HepG2 (cell line): ENCODE measurements at regions not wholly inside any gene's neighbourhood (a gene's known extent, or its start where the extent isn't known, plus 50 kb on each side); places are given as distances from the start of the nearest gene placed in this dataset.

Experiments
- ATAC-seq: fragments of 200-7000 bp; cut with Tn5 transposase; 3 replicates; pipeline ENCODE4 v1.9.1; 2020; ENCODE audit warnings: mild to moderate bottlenecking, moderate library complexity
- BruUV-seq: library from RNA; stranded (reverse); fragments of 400-500 nt; replicated peaks from 2 replicates; lab custom pipeline; 2021; lab: Mats Ljungman, UMichigan
- CTCF ChIA-PET: fragments of 300-600 bp; formaldehyde crosslinking; extraction: SDS; loops from one replicate; lab custom pipeline; 2021; ENCODE audit warnings: low total read pairs, inconsistent platforms, low intra/inter-chr PET ratio; lab: Yijun Ruan, JAX
- POLR2A ChIA-PET: fragments of 350-600 bp; sonication (Branson Sonifier 250); formaldehyde crosslinking; loops from one replicate; lab custom pipeline; 2020; ENCODE audit warnings: antibody characterized with exemption, inconsistent platforms; lab: Yijun Ruan, JAX
- DNase-seq: peaks from one replicate; pipeline ENCODE4 v3.0.0-alpha.2; 2015; ENCODE audit warnings: low spot score
- FAIRE-seq: peaks from 3 replicates; lab custom pipeline; 2011; peaks lifted over from hg19 to GRCh38; lab: Jason Lieb, UNC
- H2AFZ ChIP-seq: one replicate; pipeline ENCODE4 v1.6.1; 2011; ENCODE audit warnings: low read length, inconsistent platforms
- H3K27ac ChIP-seq: fragments of 300-600 bp; 3 replicates; pipeline ENCODE4 v1.8.0; 2011; ENCODE audit warnings: mixed run types, mild to moderate bottlenecking, mixed read lengths, low read length, inconsistent platforms; ENCODE audit not compliant: insufficient read depth; ENCODE audit errors: extremely low read length
- H3K27me3 ChIP-seq, 2 experiments: fragments of 200-600 bp in 1 of 2; 2 replicates in 1 of 2; 3 replicates in 1 of 2; pipeline versions ENCODE4 v1.6.0 to v1.8.0; 2011; ENCODE audit warnings: low read length in 2 of 2, mild to moderate bottlenecking in 2 of 2, moderate library complexity in 2 of 2, inconsistent platforms in 1 of 2; ENCODE audit not compliant: insufficient read depth in 2 of 2, control insufficient read depth in 1 of 2
- H3K36me3 ChIP-seq, 2 experiments: fragments of 200-600 bp in 1 of 2; replicated peaks in 1 of 2; 2 replicates in 1 of 2; 3 replicates in 1 of 2; pipeline versions ENCODE4 v1.5.1 to v1.8.0; 2011; ENCODE audit warnings: low read length in 2 of 2, inconsistent platforms in 1 of 2; ENCODE audit not compliant: insufficient read depth in 2 of 2, control insufficient read depth in 1 of 2
- H3K4me1 ChIP-seq: 2 replicates; pipeline ENCODE4 v1.5.1; 2012; ENCODE audit warnings: low read length, inconsistent platforms; ENCODE audit not compliant: insufficient read depth
- H3K4me2 ChIP-seq: 2 replicates; pipeline ENCODE4 v1.6.0; 2011; ENCODE audit warnings: low read depth, low read length, inconsistent platforms
- H3K4me3 ChIP-seq, 3 experiments: fragments of 200-600 bp in 1 of 3; sonication (generic), shearing (Covaris generic) in 1 of 3; replicated peaks in 1 of 3; 2 replicates each; pipeline ENCODE4 v1.5.1; 2011 to 2016; ENCODE audit warnings: low read length in 3 of 3, inconsistent platforms in 2 of 3, low read depth in 2 of 3, mild to moderate bottlenecking in 2 of 3, control low read depth in 1 of 3, mixed read lengths in 1 of 3; ENCODE audit not compliant: insufficient read depth in 1 of 3
- H3K79me2 ChIP-seq: one replicate; pipeline ENCODE4 v1.6.1; 2011; ENCODE audit warnings: low read length, inconsistent platforms; ENCODE audit not compliant: insufficient read depth
- H3K9ac ChIP-seq: 2 replicates; pipeline ENCODE4 v1.6.0; 2011; ENCODE audit warnings: mild to moderate bottlenecking, low read depth, low read length, inconsistent platforms; ENCODE audit not compliant: insufficient read depth
- H3K9me3 ChIP-seq: 2 replicates; pipeline ENCODE4 v1.5.1; 2012; ENCODE audit warnings: mild to moderate bottlenecking, low read length
- H4K20me1 ChIP-seq: 2 replicates; pipeline ENCODE4 v1.6.0; 2011; ENCODE audit warnings: inconsistent platforms, mild to moderate bottlenecking, low read length, moderate library complexity; ENCODE audit not compliant: insufficient read depth
- ARHGAP35 ChIP-seq: sonication (generic); formaldehyde crosslinking; IDR thresholded peaks from 2 replicates; pipeline ENCODE4 v1.9.0; 2022; ENCODE audit warnings: mild to moderate bottlenecking, inconsistent platforms, moderate library complexity, missing genetic modification reagents, borderline replicate concordance
- IRF9 ChIP-seq: sonication (generic); formaldehyde crosslinking; IDR thresholded peaks from 2 replicates; pipeline ENCODE4 v1.8.0; 2022; ENCODE audit warnings: missing genetic modification reagents, mild to moderate bottlenecking, borderline replicate concordance
- ISX ChIP-seq: sonication (generic); formaldehyde crosslinking; conservative IDR thresholded peaks from 2 replicates; pipeline ENCODE4 v1.5.0; 2020; ENCODE audit warnings: missing genetic modification reagents
- MEF2D ChIP-seq: sonication (generic); formaldehyde crosslinking; IDR thresholded peaks from 2 replicates; pipeline ENCODE4 v1.5.1; 2020; ENCODE audit warnings: mild to moderate bottlenecking, missing genetic modification reagents
- POGZ ChIP-seq: sonication (generic); formaldehyde crosslinking; IDR thresholded peaks from 2 replicates; pipeline ENCODE4 v1.4.0; 2020; ENCODE audit warnings: mild to moderate bottlenecking, missing genetic modification reagents
- PRMT3 ChIP-seq: sonication (generic); formaldehyde crosslinking; IDR thresholded peaks from 2 replicates; pipeline ENCODE4 v1.8.1; 2022; ENCODE audit warnings: low read depth, mild to moderate bottlenecking, moderate library complexity, missing genetic modification reagents, borderline replicate concordance
- RORA ChIP-seq: sonication (generic); formaldehyde crosslinking; IDR thresholded peaks from 2 replicates; pipeline ENCODE4 v1.5.0; 2020; ENCODE audit warnings: mild to moderate bottlenecking, missing genetic modification reagents, moderate library complexity
- SOX5 ChIP-seq: IDR thresholded peaks from 2 replicates; pipeline ENCODE4 v1.6.1; 2016; ENCODE audit warnings: borderline replicate concordance
- SSRP1 ChIP-seq: IDR thresholded peaks from 2 replicates; pipeline ENCODE4 v1.6.1; 2016; ENCODE audit warnings: control low read depth
- TIGD3 ChIP-seq: sonication (generic); formaldehyde crosslinking; IDR thresholded peaks from 2 replicates; pipeline ENCODE4 v1.5.1; 2020; ENCODE audit warnings: mild to moderate bottlenecking, missing genetic modification reagents, borderline replicate concordance
- TRIM24 ChIP-seq: sonication (generic); formaldehyde crosslinking; IDR thresholded peaks from 2 replicates; pipeline ENCODE4 v1.8.0; 2022; ENCODE audit warnings: mild to moderate bottlenecking, missing genetic modification reagents
- XBP1 ChIP-seq: sonication (generic); formaldehyde crosslinking; IDR thresholded peaks from 2 replicates; pipeline ENCODE4 v1.5.0; 2020; ENCODE audit warnings: missing genetic modification reagents
- ZNF235 ChIP-seq: sonication (generic); formaldehyde crosslinking; IDR thresholded peaks from 2 replicates; pipeline ENCODE4 v1.8.1; 2023; ENCODE audit warnings: mild to moderate bottlenecking, missing genetic modification reagents, borderline replicate concordance
- ZNF773 ChIP-seq: sonication (generic); formaldehyde crosslinking; IDR thresholded peaks from 2 replicates; pipeline ENCODE4 v1.4.0; 2020; ENCODE audit warnings: missing genetic modification reagents, borderline replicate concordance
- ZNF781 ChIP-seq: sonication (generic); formaldehyde crosslinking; IDR thresholded peaks from 2 replicates; pipeline ENCODE4 v1.5.1; 2020; ENCODE audit warnings: borderline replicate concordance, mild to moderate bottlenecking, missing genetic modification reagents; ENCODE audit errors: not compliant biosample characterization
- WGBS: methylation state at CpG from one replicate; pipeline ENCODE4 v1.1.6; 2017; ENCODE audit warnings: low lambda C conversion rate; 5-methylcytosine and 5-hydroxymethylcytosine counted together
- in situ Hi-C: cut with HindIII; loops from 2 replicates; pipeline ENCODE4 v1.10.0; 2017; ENCODE audit warnings: low pct_unique_long_range_greater_than_20kb; ENCODE audit not compliant: extremely low pct_ligation_motif_present
- intact Hi-C: fragments of 100-400 bp; cut with micrococcal nuclease; formaldehyde crosslinking; loops from one replicate; pipeline ENCODE4 v1.10.0; 2022; ENCODE audit not compliant: unreplicated experiment
- TF ChIP-seq, protein P1 (sequence below): sonication (generic); formaldehyde crosslinking; IDR thresholded peaks from 2 replicates; pipeline ENCODE4 v1.4.0; 2020; ENCODE audit warnings: missing genetic modification reagents
- TF ChIP-seq, protein P2 (sequence below): sonication (generic); formaldehyde crosslinking; IDR thresholded peaks from 2 replicates; pipeline ENCODE4 v1.8.1; 2023; ENCODE audit warnings: mild to moderate bottlenecking, moderate library complexity, missing genetic modification reagents
- TF ChIP-seq, protein P3 (sequence below): sonication (generic); formaldehyde crosslinking; IDR thresholded peaks from 2 replicates; pipeline ENCODE4 v1.5.1; 2020; ENCODE audit warnings: missing genetic modification reagents, mild to moderate bottlenecking, borderline replicate concordance

DNA sequence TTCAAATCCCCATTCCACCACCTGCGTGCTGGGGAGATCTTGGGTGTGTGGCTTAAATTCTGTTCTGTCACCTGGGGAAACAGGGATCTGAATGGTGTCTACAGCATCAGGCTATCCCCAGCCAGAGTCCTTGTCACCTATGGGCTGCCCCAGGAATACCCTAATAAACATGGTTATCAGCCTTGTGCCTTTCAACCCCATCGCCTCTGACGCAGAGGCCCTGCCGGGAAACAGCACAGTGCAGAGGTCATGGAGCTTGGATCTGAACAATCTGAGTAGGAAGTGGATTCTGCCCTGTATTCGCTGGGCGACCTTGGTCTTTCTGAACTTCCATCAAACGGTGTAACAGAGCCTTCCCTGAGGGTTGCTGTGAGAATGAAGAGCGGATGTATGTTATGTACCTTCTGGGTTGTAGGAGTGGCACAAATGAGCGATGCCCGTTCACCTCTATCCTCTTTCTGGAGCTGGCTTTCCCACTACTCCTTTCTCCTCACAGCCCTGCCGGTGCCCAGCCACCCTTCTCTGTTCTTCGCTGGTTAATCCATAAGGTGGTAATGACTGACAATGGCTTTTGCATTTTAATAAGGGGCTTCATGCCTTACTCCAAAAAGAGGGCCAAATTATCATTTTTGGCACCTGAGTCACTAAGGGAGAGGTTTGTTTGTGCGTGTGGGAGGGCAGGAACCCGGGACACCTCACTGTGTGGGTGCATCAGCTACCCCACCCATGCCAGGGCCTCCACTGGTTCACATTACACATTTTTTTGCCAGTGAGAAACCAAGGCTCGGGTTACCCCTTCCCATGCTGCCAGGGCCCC is 256.5 kb downstream of the MYCN start:
- Histone ChIP-seq H3K4me3 (peak overlapping the region in 1 of 3 experiments; percentile 24; a peak in 1 of 6 replicates), H3K9ac (peak overlapping the region; percentile 16), H3K27me3 (0 out of 5 replicates have a peak, but pooled peaks cover 0 to 4% of the 10 kb centered on the region in 2 experiments), H2AFZ (no peak overlapping the region), H3K9me3 (no peaks in the 10 kb centered on the region), H3K27ac (peak overlapping the region; percentile 68), H3K4me2 (peak overlapping the region; percentile 67), H4K20me1 (no peaks in the 10 kb centered on the region), H3K4me1 (peaks cover 46% of the 10 kb centered on the region), H3K79me2 (no peaks in the 10 kb centered on the region), H3K36me3 (no peaks in the 10 kb centered on the region)
- BruUV-seq: no TSS peak
- DNase-seq (peak; percentile 87), FAIRE-seq (peak; percentile 88), ATAC-seq (peak; percentile 97)
- POLR2A ChIA-PET: interaction anchor here (1.9 kb wide), 1 partner anchor 127 kb away, joined by 6 read pairs; no protein-coding TSS in a partner anchor
- WGBS: 22% methylated on average over 13 of the region's 15 CpGs
- CTCF ChIA-PET: no interaction called here
- intact Hi-C loops: no loop called here
- in situ Hi-C loops: no loop called here
- TF ChIP-seq, protein P1, sequence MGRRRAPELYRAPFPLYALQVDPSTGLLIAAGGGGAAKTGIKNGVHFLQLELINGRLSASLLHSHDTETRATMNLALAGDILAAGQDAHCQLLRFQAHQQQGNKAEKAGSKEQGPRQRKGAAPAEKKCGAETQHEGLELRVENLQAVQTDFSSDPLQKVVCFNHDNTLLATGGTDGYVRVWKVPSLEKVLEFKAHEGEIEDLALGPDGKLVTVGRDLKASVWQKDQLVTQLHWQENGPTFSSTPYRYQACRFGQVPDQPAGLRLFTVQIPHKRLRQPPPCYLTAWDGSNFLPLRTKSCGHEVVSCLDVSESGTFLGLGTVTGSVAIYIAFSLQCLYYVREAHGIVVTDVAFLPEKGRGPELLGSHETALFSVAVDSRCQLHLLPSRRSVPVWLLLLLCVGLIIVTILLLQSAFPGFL (CRISPR knock-in tag): no peak
- TF ChIP-seq ZNF781 (CRISPR knock-in tag) (no peak), ISX (CRISPR knock-in tag) (no peak), SOX5 (CRISPR knock-in tag) (peak; percentile 95), MEF2D (CRISPR knock-in tag) (peak; percentile 71), ZNF773 (CRISPR knock-in tag) (no peak), ARHGAP35 (CRISPR knock-in tag) (no peak; the same call in 1 of the 2 replicates), SSRP1 (CRISPR knock-in tag) (0 out of 2 replicates have a peak, but pooled peaks have one; percentile 64), IRF9 (peak; percentile 37; the same call in 1 of the 2 replicates), POGZ (CRISPR knock-in tag) (peak; percentile 92), TRIM24 (CRISPR knock-in tag) (peak; percentile 64; the same call in 1 of the 2 replicates), TIGD3 (CRISPR knock-in tag) (0 out of 2 replicates have a peak, but pooled peaks have one; percentile 14), XBP1 (CRISPR knock-in tag) (no peak), ZNF235 (CRISPR knock-in tag) (no peak), RORA (CRISPR knock-in tag) (no peak), PRMT3 (CRISPR knock-in tag) (no peak)
- TF ChIP-seq, protein P2, sequence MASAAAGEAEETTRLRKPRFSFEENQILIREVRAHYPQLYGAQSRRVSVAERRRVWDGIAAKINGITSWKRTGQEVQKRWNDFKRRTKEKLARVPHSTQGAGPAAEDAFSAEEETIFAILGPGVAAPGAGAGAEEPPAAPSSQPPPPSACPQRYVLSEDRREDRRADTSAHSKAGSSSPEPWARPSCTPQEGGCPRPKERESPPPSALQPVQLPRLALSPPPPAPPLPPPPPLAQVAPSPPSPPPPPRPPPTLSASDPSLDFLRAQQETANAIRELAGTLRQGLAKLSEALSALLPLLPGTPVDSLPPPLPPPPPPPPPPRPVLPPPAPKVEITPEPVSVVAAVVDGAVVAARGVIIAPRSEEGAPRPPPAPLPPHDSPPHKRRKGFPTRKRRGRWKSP (CRISPR knock-in tag): 0 out of 2 replicates have a peak, but pooled peaks have one; percentile 54
- TF ChIP-seq, protein P3, sequence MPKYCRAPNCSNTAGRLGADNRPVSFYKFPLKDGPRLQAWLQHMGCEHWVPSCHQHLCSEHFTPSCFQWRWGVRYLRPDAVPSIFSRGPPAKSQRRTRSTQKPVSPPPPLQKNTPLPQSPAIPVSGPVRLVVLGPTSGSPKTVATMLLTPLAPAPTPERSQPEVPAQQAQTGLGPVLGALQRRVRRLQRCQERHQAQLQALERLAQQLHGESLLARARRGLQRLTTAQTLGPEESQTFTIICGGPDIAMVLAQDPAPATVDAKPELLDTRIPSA (CRISPR knock-in tag): no peak
